Endothelial cell of umbilical vein (primary cell): ENCODE measurements at regions not wholly inside any gene's neighbourhood (a gene's known extent, or its start where the extent isn't known, plus 50 kb on each side); places are given as distances from the start of the nearest gene placed in this dataset.

Experiments used
- BruUV-seq: library from RNA; stranded (reverse); fragments of 400-500 nt; replicated peaks from 2 replicates; lab custom pipeline; 2021; lab: Mats Ljungman, UMichigan
- CTCF ChIA-PET: fragments of 300-600, 350-600 bp; sonication (Branson Sonifier 250); formaldehyde crosslinking; loops from one replicate; lab custom pipeline; 2021; ENCODE audit warnings: antibody characterized with exemption, inconsistent platforms; lab: Charles Lee
- POLR2A ChIA-PET: fragments of 300-600, 350-600 bp; sonication (Branson Sonifier 250); formaldehyde crosslinking; loops from one replicate; lab custom pipeline; 2021; ENCODE audit warnings: antibody characterized with exemption, inconsistent platforms; lab: Charles Lee
- DNase-seq: peaks from one replicate; pipeline ENCODE4 v3.0.0-alpha.2; 2011; ENCODE audit warnings: low read depth, low spot score
- FAIRE-seq: peaks from 2 replicates; lab custom pipeline; 2011; peaks lifted over from hg19 to GRCh38; lab: Jason Lieb, UNC
- H2AFZ ChIP-seq: 2 replicates; pipeline ENCODE4 v1.6.0; 2012; ENCODE audit warnings: low read depth, low read length, control low read depth, inconsistent platforms
- H3K27ac ChIP-seq: 2 replicates; pipeline ENCODE4 v1.5.1; 2011; ENCODE audit warnings: low read depth, mild to moderate bottlenecking, control low read depth, low read length, moderate library complexity; ENCODE audit not compliant: insufficient read depth
- H3K27me3 ChIP-seq, 2 experiments: 2 replicates each; pipeline versions ENCODE4 v1.6.0 to v1.6.1; 2011; ENCODE audit warnings: low read length in 2 of 2, mixed read lengths in 1 of 2; ENCODE audit not compliant: control insufficient read depth in 2 of 2, insufficient read depth in 2 of 2
- H3K36me3 ChIP-seq, 2 experiments: 2 replicates in 1 of 2; 3 replicates in 1 of 2; pipeline ENCODE4 v1.5.1; 2011; ENCODE audit warnings: low read length in 2 of 2, mild to moderate bottlenecking in 1 of 2, moderate library complexity in 1 of 2; ENCODE audit not compliant: control insufficient read depth in 2 of 2, insufficient read depth in 2 of 2; ENCODE audit errors: extremely low read depth in 1 of 2
- H3K4me1 ChIP-seq: 3 replicates; pipeline ENCODE4 v1.5.1; 2011; ENCODE audit warnings: mild to moderate bottlenecking, low read length; ENCODE audit not compliant: control insufficient read depth, insufficient read depth; ENCODE audit errors: extremely low read depth
- H3K4me2 ChIP-seq: 2 replicates; pipeline ENCODE4 v1.6.1; 2011; ENCODE audit warnings: low read length, control low read depth, mixed read lengths; ENCODE audit not compliant: insufficient read depth
- H3K4me3 ChIP-seq, 3 experiments: fragments of 200-600 bp in 1 of 3; sonication (generic), shearing (Covaris generic) in 1 of 3; replicated peaks in 1 of 3; 2 replicates each; pipeline ENCODE4 v1.5.1; 2011 to 2016; ENCODE audit warnings: control low read depth in 3 of 3, low read length in 3 of 3, mild to moderate bottlenecking in 2 of 3, inconsistent platforms in 1 of 3, low read depth in 1 of 3, moderate library complexity in 1 of 3; ENCODE audit not compliant: insufficient read depth in 1 of 3
- H3K79me2 ChIP-seq: 2 replicates; pipeline ENCODE4 v1.6.0; 2012; ENCODE audit warnings: low read length, inconsistent platforms; ENCODE audit not compliant: control insufficient read depth, insufficient read depth
- H3K9ac ChIP-seq: replicated peaks from 2 replicates; pipeline ENCODE3; 2011; ENCODE audit warnings: low read length, control low read depth; ENCODE audit not compliant: insufficient read depth; ENCODE audit errors: extremely low read depth
- H3K9me1 ChIP-seq: replicated peaks from 3 replicates; pipeline ENCODE4 v1.6.0; 2011; ENCODE audit warnings: mild to moderate bottlenecking, low read length; ENCODE audit not compliant: control insufficient read depth, insufficient read depth; ENCODE audit errors: extremely low read depth
- H3K9me3 ChIP-seq: replicated peaks from 2 replicates; pipeline ENCODE4 v1.5.1; 2012; ENCODE audit warnings: low read length, inconsistent platforms; ENCODE audit not compliant: control insufficient read depth, insufficient read depth
- H4K20me1 ChIP-seq: replicated peaks from 2 replicates; pipeline ENCODE3; 2011; ENCODE audit warnings: mild to moderate bottlenecking, low read length; ENCODE audit not compliant: control insufficient read depth, insufficient read depth; ENCODE audit errors: extremely low read depth
- CTCF ChIP-seq, 2 donors: IDR thresholded peaks; 1 replicate in 1 of 2; 2 replicates in 1 of 2; pipeline ENCODE4 v1.5.1; 2011; ENCODE audit warnings: low read length in 2 of 2, mild to moderate bottlenecking in 2 of 2, moderate library complexity in 2 of 2, control low read depth in 1 of 2, inconsistent platforms in 1 of 2, low read depth in 1 of 2; ENCODE audit not compliant: insufficient read depth in 1 of 2; ENCODE audit errors: extremely low read depth in 1 of 2
- EZH2 ChIP-seq: IDR thresholded peaks from 2 replicates; pipeline ENCODE4 v1.6.1; 2012; ENCODE audit warnings: borderline replicate concordance, low read depth, mild to moderate bottlenecking, moderate library complexity, low read length, inconsistent platforms; ENCODE audit not compliant: severe bottlenecking
- FOS ChIP-seq: IDR thresholded peaks from 2 replicates; pipeline ENCODE4 v1.6.1; 2011; ENCODE audit warnings: mild to moderate bottlenecking, low read length, moderate library complexity, borderline replicate concordance; ENCODE audit not compliant: insufficient read depth
- GATA2 ChIP-seq: IDR thresholded peaks from 2 replicates; pipeline ENCODE4 v1.7.0; 2011; ENCODE audit warnings: low read depth, mild to moderate bottlenecking, moderate library complexity, mixed read lengths, low read length; ENCODE audit not compliant: insufficient read length, insufficient read depth
- JUN ChIP-seq: IDR thresholded peaks from 2 replicates; pipeline ENCODE4 v1.6.1; 2011; ENCODE audit warnings: borderline replicate concordance, low read depth; ENCODE audit not compliant: insufficient read length, insufficient read depth
- MYC ChIP-seq: IDR thresholded peaks from one replicate; pipeline ENCODE4 v1.6.1; 2011; ENCODE audit warnings: mild to moderate bottlenecking, low read depth, low read length
- POLR2A ChIP-seq: IDR thresholded peaks from 2 replicates; pipeline ENCODE4 v1.6.1; 2012; ENCODE audit warnings: low read depth, mild to moderate bottlenecking, control low read depth, low read length
- POLR2AphosphoS5 ChIP-seq: IDR thresholded peaks from 2 replicates; pipeline ENCODE4 v1.6.1; 2012; ENCODE audit warnings: low read depth, mild to moderate bottlenecking, control low read depth, low read length, moderate library complexity; ENCODE audit not compliant: insufficient read depth
- dilution Hi-C: fragments of 300-500 bp; cut with MboI; formaldehyde crosslinking; loops from one replicate; pipeline ENCODE4 v1.15.0; 2019; ENCODE audit warnings: low sequenced_read_pairs; ENCODE audit not compliant: extremely low pct_ligation_motif_present
- intact Hi-C: fragments of 100-400 bp; cut with micrococcal nuclease; formaldehyde crosslinking; loops from one replicate; pipeline ENCODE4 v1.10.0; 2022
- TF ChIP-seq, protein P1 (sequence below): IDR thresholded peaks from 2 replicates; pipeline ENCODE4 v1.6.1; 2011; ENCODE audit not compliant: insufficient read depth, insufficient read length

GRCh38 chr16:48895142-48895541 lies 285.2 kb upstream of the N4BP1 start:
- no peak for DNase-seq
- intact Hi-C loops (no loop called here), dilution Hi-C loops (no loop called here)
- H3K4me1 ChIP-seq: no peaks in the 10 kb centered on the region
- no peaks in the 10 kb centered on the region for H3K36me3 ChIP-seq
- peaks cover 14% of the 10 kb centered on the region for H3K9me3 ChIP-seq
- H3K4me3 ChIP-seq: no peak overlapping the region
- H3K27me3 ChIP-seq: no peaks in the 10 kb centered on the region
- no peak overlapping the region for H3K9ac ChIP-seq
- H3K4me2 ChIP-seq: no peak overlapping the region
- CTCF ChIA-PET: no interaction called here
- no peaks in the 10 kb centered on the region for H3K79me2 ChIP-seq
- POLR2A ChIA-PET: no interaction called here
- no TSS peak for BruUV-seq
- H3K27ac ChIP-seq: no peak overlapping the region
- no peak overlapping the region for H2AFZ ChIP-seq
- no peaks in the 10 kb centered on the region for H3K9me1 ChIP-seq
- FAIRE-seq: no peak
- TF ChIP-seq CTCF (IDR thresholded peaks at IDR 0.05; ENCODE audit: extremely low read depth in 1 of 2, insufficient read depth in 1 of 2, low read depth in 1 of 2, low read length in 2 of 2) (no peak), POLR2AphosphoS5 (no peak), POLR2A (no peak)
- no peaks in the 10 kb centered on the region for H4K20me1 ChIP-seq

DNA sequence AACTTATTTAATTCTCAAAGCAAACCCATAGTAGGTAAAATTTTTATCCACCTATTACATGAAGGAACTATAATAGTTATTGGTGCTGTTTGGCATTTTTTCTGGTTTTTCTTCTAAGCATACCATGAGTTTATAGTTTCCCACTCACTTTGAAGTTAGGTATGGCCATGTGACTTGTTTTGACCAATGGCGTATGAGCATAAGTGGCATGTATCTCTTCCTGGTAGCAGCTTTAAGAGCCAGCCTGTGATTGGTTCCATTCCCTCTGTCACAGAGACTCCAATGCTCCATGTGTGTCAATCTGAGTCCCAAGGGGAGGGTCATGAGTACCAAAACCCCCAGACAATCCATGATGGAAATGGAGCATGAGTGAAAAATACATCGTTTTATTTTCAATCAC lies 282.9 kb upstream of the N4BP1 start:
- Histone ChIP-seq H2AFZ (no peak overlapping the region), H3K27ac (no peak overlapping the region), H4K20me1 (no peaks in the 10 kb centered on the region), H3K4me3 (no peak overlapping the region), H3K9ac (no peak overlapping the region), H3K9me3 (peaks cover 10% of the 10 kb centered on the region), H3K4me1 (no peaks in the 10 kb centered on the region), H3K9me1 (no peaks in the 10 kb centered on the region), H3K4me2 (no peak overlapping the region), H3K36me3 (no peaks in the 10 kb centered on the region), H3K27me3 (no peaks in the 10 kb centered on the region), H3K79me2 (no peaks in the 10 kb centered on the region)
- CTCF ChIA-PET: no interaction called here
- DNase-seq (no peak), FAIRE-seq (no peak)
- POLR2A ChIA-PET: no interaction called here
- BruUV-seq: no TSS peak
- intact Hi-C loops: no loop called here
- TF ChIP-seq MYC: no peak
- no peak for TF ChIP-seq CTCF (IDR thresholded peaks at IDR 0.05; ENCODE audit: extremely low read depth in 1 of 2, insufficient read depth in 1 of 2, low read depth in 1 of 2, low read length in 2 of 2)
- TF ChIP-seq, protein P1, sequence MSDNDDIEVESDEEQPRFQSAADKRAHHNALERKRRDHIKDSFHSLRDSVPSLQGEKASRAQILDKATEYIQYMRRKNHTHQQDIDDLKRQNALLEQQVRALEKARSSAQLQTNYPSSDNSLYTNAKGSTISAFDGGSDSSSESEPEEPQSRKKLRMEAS: no peak
- no peak for TF ChIP-seq GATA2
- TF ChIP-seq POLR2AphosphoS5: no peak
- no peak for TF ChIP-seq FOS
- no peak for TF ChIP-seq EZH2
- TF ChIP-seq POLR2A: no peak
- no peak for TF ChIP-seq JUN
- dilution Hi-C loops: no loop called here
